Testis (tissue), 2 donors: ENCODE measurements at regions not wholly inside any gene's neighbourhood (a gene's known extent, or its start where the extent isn't known, plus 50 kb on each side); places are given as distances from the start of the nearest gene placed in this dataset.
"Not testable (repeated sequence)": the region's sequence is repeated elsewhere in the genome, so short reads cannot be mapped to it uniquely, and the experiment has no call there.

Experiments used
- POLR2A ChIP-seq: fragments of 450-650 bp; IDR thresholded peaks from one replicate; pipeline ENCODE4 v1.6.1; 2017; ENCODE audit warnings: antibody characterized with exemption, mild to moderate bottlenecking, moderate library complexity
- TF ChIP-seq, protein P1 (sequence below), 3 experiments: fragments of 450-650 bp in 2 of 3; fragments of 200-600 bp in 1 of 3; sonication (generic) in 1 of 3; IDR thresholded peaks; one replicate each; pipeline ENCODE4 v1.5.1; 2016 to 2019; ENCODE audit warnings: antibody characterized with exemption in 3 of 3, mild to moderate bottlenecking in 2 of 3, moderate library complexity in 1 of 3

DNA sequence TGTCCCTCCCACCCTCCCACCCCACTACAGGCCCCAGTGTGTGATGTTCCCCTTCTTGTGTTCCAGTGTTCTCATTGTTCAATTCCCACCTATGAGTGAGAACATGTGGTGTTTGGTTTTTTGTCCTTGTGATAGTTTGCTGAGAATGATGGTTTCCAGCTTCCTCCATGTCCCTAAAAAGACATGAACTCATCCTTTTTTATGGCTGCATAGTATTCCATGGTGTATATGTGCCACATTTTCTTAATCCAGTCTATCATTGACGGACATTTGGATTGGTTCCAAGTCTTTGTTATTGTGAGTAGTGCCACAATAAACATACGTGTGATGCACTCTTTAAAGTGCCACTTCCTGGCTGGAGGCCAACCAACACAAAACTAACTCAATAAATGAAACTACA lies 112.7 kb downstream of the TENT5C start:
- TF ChIP-seq, protein P1, sequence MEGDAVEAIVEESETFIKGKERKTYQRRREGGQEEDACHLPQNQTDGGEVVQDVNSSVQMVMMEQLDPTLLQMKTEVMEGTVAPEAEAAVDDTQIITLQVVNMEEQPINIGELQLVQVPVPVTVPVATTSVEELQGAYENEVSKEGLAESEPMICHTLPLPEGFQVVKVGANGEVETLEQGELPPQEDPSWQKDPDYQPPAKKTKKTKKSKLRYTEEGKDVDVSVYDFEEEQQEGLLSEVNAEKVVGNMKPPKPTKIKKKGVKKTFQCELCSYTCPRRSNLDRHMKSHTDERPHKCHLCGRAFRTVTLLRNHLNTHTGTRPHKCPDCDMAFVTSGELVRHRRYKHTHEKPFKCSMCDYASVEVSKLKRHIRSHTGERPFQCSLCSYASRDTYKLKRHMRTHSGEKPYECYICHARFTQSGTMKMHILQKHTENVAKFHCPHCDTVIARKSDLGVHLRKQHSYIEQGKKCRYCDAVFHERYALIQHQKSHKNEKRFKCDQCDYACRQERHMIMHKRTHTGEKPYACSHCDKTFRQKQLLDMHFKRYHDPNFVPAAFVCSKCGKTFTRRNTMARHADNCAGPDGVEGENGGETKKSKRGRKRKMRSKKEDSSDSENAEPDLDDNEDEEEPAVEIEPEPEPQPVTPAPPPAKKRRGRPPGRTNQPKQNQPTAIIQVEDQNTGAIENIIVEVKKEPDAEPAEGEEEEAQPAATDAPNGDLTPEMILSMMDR (IDR thresholded peaks at IDR 0.05) = not testable (repeated sequence)
- TF ChIP-seq POLR2A = not testable (repeated sequence)
